ENCODE measurements at regions not wholly inside any gene's neighbourhood (a gene's known extent, or its start where the extent isn't known, plus 50 kb on each side); places are given as distances from the start of the nearest gene placed in this dataset.

DNA sequence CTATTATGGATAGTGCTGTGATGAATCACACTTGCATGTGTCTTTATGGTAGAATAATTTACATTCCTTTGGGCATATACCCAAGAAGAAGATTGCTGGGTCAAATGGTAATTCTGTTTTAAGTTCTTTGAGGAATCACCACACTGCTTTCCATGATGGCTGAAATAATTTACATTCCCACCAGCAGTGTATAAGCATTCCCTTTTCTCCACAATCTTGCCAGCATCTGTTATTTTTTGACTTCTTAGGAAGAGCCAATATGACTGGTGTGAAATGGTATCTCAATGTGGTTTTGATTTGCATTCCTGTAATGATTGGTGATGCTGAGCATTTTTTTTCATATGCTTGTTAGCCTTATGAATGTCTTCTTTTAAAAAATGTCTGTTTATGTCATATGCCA lies 1120.2 kb downstream of the ARAP2 start:
- no peak for DNase-seq

DNA sequence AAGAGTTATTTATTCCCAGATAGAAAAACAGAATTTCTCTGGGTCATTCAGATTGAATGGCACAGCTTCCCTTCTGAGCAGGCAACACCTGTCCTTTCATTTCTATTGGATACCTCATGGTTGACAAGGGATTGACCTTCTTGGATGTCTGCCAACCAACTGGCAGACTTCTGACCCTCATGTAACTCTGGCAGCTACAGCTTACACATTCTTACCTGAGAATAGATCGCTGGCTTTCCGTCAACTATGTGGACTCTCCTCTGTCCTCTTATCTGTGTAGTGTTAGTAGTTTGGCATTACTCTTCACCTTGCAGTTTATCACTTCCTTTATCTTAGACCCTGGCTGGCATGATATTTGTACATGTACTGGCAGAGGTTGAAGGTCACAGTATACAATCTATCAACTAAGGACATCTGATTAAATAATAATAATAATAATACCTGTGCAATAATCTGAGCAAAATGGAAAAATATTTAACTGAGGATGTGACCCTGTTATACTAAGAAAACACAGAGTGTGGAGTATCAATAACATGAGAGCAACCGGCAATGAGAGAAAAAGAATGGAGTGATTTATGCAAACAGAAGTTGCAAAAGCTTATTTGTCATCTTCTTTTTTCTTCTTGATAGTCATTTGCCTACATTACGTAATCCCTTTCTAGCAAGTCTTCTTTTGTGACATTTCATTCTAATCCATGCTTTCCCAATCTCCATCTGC lies 1118.2 kb downstream of the ARAP2 start:
- DNase-seq, result no peak

DNA sequence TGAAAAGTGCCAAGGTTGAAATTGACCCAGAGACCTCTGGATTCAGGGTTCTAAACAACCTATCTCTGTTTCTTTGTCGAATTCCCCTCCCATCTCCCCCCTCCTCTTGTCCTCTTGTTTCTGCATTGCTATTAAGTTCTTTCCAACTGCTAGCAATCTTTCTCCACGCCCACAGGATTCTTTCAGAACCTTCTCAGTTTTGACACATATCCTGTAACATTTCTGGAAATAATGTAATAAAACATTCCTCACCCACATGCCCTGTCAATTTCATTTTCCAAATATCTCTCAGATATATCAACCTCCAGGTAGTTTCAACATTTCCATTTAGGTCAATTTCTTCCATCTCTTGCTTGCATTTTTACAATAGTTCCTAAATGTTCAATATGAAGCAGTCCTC lies 1105.9 kb downstream of the ARAP2 start:
- no peak for DNase-seq

DNA sequence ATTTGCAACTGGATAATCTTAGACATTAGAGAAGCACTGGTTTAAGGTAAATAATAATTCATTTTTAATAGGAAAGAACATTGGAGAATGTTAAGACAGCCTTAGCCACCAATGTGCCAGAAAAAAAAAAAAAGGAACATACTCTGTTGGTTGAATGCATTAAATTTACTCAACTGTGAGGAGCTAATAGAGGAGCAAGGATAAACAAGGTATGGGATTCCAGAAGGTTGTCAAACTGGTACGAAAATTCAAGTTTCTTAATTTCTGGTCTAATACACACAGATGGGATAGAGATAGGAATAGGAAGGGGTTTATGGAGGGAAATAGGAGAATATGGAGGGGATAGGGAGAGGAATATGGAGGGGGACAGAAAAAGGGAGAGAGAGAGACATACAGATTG lies 1096.6 kb downstream of the ARAP2 start:
- DNase-seq, result no peak

- no peak for DNase-seq
Measured at GRCh38 chr4:35151816-35152572, 1092.3 kb downstream of the ARAP2 start.

- DNase-seq, result no peak
Measured at GRCh38 chr4:35163168-35163567, 1081.1 kb downstream of the ARAP2 start.

DNA sequence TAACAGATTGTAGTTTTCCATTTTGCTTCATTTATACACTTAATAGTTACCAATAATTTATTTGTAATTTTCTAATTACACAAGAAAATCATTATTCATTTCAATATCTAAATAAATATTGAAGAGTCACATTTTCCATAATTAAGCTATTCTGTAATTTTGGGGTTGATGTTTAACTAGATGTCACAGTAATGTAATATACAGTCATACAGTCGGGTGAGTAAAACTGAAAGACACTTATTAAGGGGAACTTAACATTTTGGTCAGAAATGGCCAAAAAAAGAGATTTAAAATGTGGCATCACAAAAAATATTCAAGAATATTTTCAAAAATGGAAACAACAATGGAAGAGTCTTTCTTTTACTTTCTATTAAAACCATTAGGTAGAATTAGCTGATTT lies 1080.3 kb downstream of the ARAP2 start:
- DNase-seq, result no peak

- no peak for DNase-seq
Measured at GRCh38 chr4:35166466-35166865, 1077.8 kb downstream of the ARAP2 start.

DNA sequence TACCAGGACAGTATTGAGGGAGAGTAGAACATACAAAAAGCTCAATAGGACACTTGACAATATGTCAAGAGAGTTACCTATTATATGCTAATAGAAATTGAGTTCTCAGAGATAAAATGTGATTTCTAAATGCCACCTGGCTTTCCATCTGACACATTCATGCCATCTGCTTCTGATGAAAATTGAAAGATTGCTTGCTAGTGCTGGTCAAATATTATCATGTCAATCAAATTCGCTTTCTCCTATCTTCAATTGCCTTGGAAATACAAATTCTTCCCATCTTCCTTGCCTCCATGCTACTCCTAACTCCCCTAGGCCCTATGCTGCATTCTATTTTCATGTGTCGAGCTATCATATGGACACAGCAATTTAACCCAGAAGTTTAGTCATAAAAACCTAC lies 1076.9 kb downstream of the ARAP2 start:
- DNase-seq, result no peak

- no peak for DNase-seq
Measured at GRCh38 chr4:35175487-35175886, 1068.8 kb downstream of the ARAP2 start.

DNA sequence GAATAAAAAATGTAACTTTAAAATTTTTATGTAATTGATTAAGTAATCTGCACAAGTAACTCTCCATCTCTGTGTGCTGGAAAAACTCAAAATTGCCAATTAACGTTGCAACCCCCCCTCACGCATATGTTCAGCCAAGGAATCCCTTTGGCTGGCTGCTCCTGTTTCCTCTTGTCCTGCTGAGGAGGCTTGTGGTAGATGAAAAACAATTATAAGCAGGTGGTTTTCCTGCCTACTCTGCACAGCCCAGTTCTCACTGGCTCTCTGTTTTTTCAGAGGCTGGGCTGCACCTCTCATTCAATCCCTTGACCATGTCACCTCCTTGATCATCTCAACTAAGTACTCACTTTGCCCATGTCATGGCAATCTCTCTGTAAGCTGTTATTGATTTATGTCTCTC lies 1068.4 kb downstream of the ARAP2 start:
- no peak for DNase-seq

DNA sequence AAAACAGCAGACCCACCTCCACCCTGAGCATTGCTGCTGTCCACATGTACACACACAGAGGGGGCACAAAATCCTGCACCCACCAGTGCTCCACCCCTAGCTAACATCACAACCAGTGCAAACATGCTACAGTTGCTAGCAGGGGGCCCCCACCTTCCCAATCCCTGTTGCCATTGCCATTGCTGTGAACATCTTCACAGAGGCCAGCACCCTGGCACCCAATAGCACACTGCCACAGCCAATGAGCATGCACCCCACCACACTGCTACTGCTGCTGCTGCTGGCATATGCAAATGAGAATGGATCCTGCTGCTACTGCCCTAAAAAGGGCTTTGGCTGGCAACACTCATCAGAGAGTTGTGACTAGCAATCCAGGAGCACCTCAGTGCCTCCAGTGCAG lies 1061.9 kb downstream of the ARAP2 start:
- no peak for DNase-seq

DNA sequence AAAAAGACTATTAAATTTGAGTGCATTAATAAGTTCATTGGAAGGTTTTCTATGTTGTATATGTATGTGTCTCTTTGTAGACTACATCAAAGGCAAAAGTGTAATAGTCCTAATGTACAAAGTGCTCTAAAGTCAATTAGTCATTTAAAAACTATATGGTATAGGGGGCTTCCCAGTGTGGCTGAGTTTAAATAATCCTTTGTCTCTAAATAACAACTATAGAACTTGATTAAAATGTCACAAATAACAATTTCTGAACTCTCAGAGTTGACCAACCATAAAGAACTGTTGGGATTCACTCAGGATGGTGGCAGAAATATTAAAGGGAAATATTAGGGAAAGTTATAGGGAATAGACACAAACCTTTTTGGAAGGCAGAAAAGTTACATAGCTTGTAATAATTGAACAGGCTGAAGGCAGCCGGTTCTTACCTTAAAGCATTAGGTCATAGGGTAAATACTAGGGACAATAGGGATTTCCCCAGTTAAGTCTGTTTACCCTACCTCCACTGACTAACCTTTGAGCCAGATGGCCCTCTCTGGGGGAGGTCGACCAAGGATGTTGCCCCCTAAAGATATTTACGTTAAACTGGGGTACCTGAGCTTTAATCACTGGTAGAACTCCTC lies 1054.2 kb downstream of the ARAP2 start:
- DNase-seq, result no peak

DNA sequence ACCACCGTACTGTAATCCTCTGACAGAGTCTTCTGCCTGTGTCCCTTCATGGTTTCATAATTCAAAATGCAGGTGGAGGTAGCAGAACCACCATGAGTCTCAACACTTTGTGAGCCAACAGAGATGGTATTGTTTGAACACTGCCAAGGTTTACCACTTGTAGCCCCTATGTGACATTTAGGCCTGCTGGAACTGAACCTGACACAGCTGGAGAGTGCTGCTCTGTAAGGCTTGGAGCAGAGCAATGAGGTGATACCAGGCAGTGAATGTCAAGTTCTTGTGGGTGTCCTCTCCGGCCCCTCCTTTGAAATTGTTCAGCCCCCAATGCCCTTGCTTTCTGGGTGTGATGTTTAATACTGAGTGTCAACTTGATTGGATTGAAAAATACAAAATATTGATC lies 1042.9 kb downstream of the ARAP2 start:
- no peak for DNase-seq

GRCh38 chr4:35216636-35217035 lies 1027.7 kb downstream of the ARAP2 start:
- no peak for DNase-seq

DNA sequence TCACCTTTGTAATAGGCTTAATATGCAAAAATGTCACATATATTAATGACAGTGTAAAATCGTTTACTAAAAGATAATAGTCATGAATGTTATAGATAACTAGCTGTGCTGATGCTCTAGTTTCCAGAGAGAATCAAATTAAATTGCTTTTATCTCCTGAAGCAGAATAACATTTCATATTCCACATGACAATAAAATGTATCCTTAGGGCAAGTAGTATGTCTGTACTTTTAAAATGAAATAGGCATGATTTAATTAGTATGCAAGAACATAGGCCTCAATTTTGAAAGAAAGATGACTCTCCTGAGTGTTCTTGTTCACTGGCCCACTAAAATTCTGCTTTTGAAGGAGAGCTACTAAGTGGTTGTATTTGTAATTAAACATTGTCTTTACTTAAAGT lies 1027.0 kb downstream of the ARAP2 start:
- DNase-seq, result no peak

DNA sequence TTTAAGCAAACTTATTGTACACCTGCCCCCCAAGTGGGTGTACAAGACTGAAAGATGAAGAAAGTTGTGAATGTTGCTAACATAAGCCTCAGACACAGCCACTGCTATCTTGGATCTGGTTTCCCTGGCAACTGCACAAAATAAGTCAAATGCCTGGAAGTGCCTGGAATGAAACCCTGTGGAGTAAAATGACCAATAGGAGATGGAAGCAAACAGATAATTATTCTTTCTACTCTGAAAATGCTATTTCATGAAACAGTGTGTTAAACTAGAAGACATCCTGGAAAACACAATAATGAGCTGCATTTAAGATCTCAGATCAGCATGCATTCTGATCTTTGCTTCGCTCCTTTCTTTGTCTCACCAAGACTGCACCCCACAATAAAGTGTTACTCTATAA lies 1016.0 kb downstream of the ARAP2 start:
- no peak for DNase-seq

GRCh38 chr4:35229021-35229420 lies 1015.3 kb downstream of the ARAP2 start:
- no peak for DNase-seq

GRCh38 chr4:35237924-35238323 lies 1006.4 kb downstream of the ARAP2 start:
- no peak for DNase-seq

DNA sequence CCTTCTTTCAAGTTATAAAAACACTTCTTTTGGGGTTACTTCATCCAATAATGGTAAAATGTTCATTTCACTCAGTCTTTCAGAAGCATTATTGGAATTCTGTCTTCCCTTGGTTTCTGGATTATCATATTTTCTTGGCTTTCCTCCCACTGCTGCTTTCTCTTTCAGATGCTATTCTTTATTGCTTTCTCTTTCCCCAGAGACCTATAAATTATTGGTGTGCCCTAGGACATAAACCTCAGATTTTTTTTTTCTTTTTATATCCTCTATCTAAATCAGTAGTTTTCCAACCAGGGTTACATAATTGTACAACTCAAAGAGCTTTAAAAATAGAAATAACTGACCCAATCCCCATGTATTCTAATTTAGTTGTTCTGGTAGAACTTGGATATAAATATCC lies 1005.5 kb downstream of the ARAP2 start:
- DNase-seq, result no peak

DNA sequence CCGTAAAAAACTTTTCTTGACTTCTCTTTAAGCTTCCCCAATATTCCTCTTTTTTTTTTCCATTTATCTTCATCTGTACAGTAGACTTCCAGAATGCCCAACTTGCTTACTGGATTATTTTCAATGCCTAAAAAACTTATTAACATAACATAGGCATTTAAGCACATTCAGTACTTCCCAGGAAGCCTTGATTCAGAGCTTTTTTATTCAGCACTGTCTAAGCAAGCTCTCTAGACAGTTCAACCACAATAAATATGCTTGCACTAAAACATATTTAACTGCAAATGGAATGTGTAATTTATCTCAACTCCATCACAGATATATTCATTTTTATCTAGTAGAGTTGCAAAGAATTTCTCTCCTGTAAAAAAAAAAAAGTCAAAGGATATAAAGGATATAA lies 997.8 kb downstream of the ARAP2 start:
- DNase-seq, result no peak

GRCh38 chr4:35247047-35247446 lies 997.3 kb downstream of the ARAP2 start:
- DNase-seq, result no peak

GRCh38 chr4:35250331-35250730 lies 994.0 kb downstream of the ARAP2 start:
- no peak for DNase-seq

DNA sequence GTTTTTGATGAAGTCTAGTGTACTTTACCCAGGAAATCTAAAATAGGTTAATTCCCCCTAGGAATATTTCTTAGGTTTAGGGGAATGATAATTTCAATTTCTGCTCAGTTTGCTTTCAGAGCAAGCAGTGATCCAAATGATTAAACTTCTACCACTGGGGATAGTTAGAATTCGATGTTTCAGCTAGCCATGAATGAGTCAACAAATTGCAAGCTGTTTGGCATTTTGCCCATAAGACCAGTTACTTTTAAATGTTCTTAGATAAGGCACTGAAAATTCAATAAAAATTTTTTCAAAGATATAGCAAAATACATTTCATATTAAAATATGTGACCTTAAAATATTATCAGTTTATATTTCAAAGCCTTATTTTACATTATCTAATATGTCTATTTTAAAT lies 993.6 kb downstream of the ARAP2 start:
- DNase-seq, result no peak
